Suppressor macrophage (primary cell): ENCODE measurements at regions not wholly inside any gene's neighbourhood (a gene's known extent, or its start where the extent isn't known, plus 50 kb on each side); places are given as distances from the start of the nearest gene placed in this dataset.
A peak's percentile ranks its signal among the peaks of the same experiment; 100 is the strongest.
"Not testable (repeated sequence)": the region's sequence is repeated elsewhere in the genome, so short reads cannot be mapped to it uniquely, and the experiment has no call there.

ENCODE experiments used
- DNase-seq, 4 experiments: peaks; one replicate each; pipeline ENCODE4 v3.0.0-alpha.2; 2020 to 2022

- peak in 2 of 4 experiments; percentile 13 to 27 for DNase-seq
Measured at GRCh38 chr6:74574794-74575193, 631.1 kb downstream of the COL12A1 start.

- DNase-seq, result no peak
Measured at GRCh38 chr6:74573613-74574012, 632.2 kb downstream of the COL12A1 start.

GRCh38 chr6:74570044-74570443, 635.8 kb downstream of the COL12A1 start:
- no peak for DNase-seq

GRCh38 chr6:74568861-74569260, 637.0 kb downstream of the COL12A1 start:
- no peak for DNase-seq

- DNase-seq, result not testable (repeated sequence)
Measured at GRCh38 chr6:74567923-74568290, 637.9 kb downstream of the COL12A1 start.

- DNase-seq, result no peak
Measured at GRCh38 chr6:74567281-74567922, 638.5 kb downstream of the COL12A1 start.

- no peak for DNase-seq
Measured at GRCh38 chr6:74557236-74557635, 648.6 kb downstream of the COL12A1 start.

GRCh38 chr6:74554041-74554440, 651.8 kb downstream of the COL12A1 start:
- no peak for DNase-seq

GRCh38 chr6:74551896-74552295, 654.0 kb downstream of the COL12A1 start:
- no peak for DNase-seq

- no peak for DNase-seq
Measured at GRCh38 chr6:74550821-74551220, 655.0 kb downstream of the COL12A1 start.

GRCh38 chr6:74549746-74550145, 656.1 kb downstream of the COL12A1 start:
- DNase-seq, result no peak

- DNase-seq, result no peak
Measured at GRCh38 chr6:74534465-74535211, 671.2 kb downstream of the COL12A1 start.

- DNase-seq, result no peak
Measured at GRCh38 chr6:74519163-74519562, 686.7 kb downstream of the COL12A1 start.

GRCh38 chr6:74518035-74518434, 687.8 kb downstream of the COL12A1 start:
- no peak for DNase-seq

GRCh38 chr6:74510878-74511277, 695.0 kb downstream of the COL12A1 start:
- DNase-seq, result no peak

- no peak for DNase-seq
Measured at GRCh38 chr6:74507649-74508048, 698.2 kb downstream of the COL12A1 start.

GRCh38 chr6:74505391-74505790, 700.5 kb downstream of the COL12A1 start:
- DNase-seq, result no peak

- DNase-seq, result no peak
Measured at GRCh38 chr6:74504941-74505340, 700.9 kb downstream of the COL12A1 start.

GRCh38 chr6:74492587-74492986, 713.3 kb downstream of the COL12A1 start:
- no peak for DNase-seq

- peak in 1 of 4 experiments; percentile 2 for DNase-seq
Measured at GRCh38 chr6:74491844-74492374, 713.9 kb downstream of the COL12A1 start.

GRCh38 chr6:74488726-74489125, 717.1 kb downstream of the COL12A1 start:
- DNase-seq, result not testable (repeated sequence)

- DNase-seq, result no peak
Measured at GRCh38 chr6:74482180-74482579, 723.7 kb downstream of the COL12A1 start.

- DNase-seq, result no peak
Measured at GRCh38 chr6:74480561-74480960, 725.3 kb downstream of the COL12A1 start.

GRCh38 chr6:74479960-74480359, 725.9 kb downstream of the COL12A1 start:
- DNase-seq, result no peak
